ENCODE measurements at regions not wholly inside any gene's neighbourhood (a gene's known extent, or its start where the extent isn't known, plus 50 kb on each side); places are given as distances from the start of the nearest gene placed in this dataset.

- H3K27me3 ChIP-seq (ENCODE audit: control insufficient read depth, extremely low read depth, insufficient read depth, low read length), result no peaks in the 10 kb centered on the region
- H3K4me3 ChIP-seq (ENCODE audit: control insufficient read depth in 2 of 3, extremely low read depth in 1 of 3, insufficient read depth in 2 of 3, low read depth in 1 of 3, low read length in 3 of 3), result no peak overlapping the region
- TF ChIP-seq CTCF (optimal IDR thresholded peaks at IDR 0.05 in 1 of 3, IDR thresholded peaks at IDR 0.05 in 1 of 3, conservative IDR thresholded peaks at IDR 0.05 in 1 of 3; ENCODE audit: extremely low read depth in 1 of 3, insufficient read depth in 2 of 3, low read length in 3 of 3), result no peak
- no peak for TF ChIP-seq EZH2 (IDR thresholded peaks at IDR 0.05; ENCODE audit: low read length)
- no peaks in the 10 kb centered on the region for H3K4me1 ChIP-seq (ENCODE audit: control insufficient read depth, extremely low read depth, insufficient read depth, low read length)
- H3K4me2 ChIP-seq (ENCODE audit: control insufficient read depth, extremely low read depth, insufficient read depth, low read depth, low read length), result no peak overlapping the region
- FAIRE-seq (no peak), DNase-seq (ENCODE audit: low read depth, low spot score) (no peak)
- H3K9ac ChIP-seq (ENCODE audit: control insufficient read depth, extremely low read depth, insufficient read depth, low read length), result no peak overlapping the region
- dilution Hi-C loops (cut with MboI; ENCODE audit: extremely low pct_ligation_motif_present, low sequenced_read_pairs), result no loop called here
- no peaks in the 10 kb centered on the region for H4K20me1 ChIP-seq (ENCODE audit: control insufficient read depth, extremely low read depth, insufficient read depth, low read length)
- no peaks in the 10 kb centered on the region for H3K79me2 ChIP-seq (ENCODE audit: control insufficient read depth, insufficient read depth, low read length)
- H3K27ac ChIP-seq (ENCODE audit: control insufficient read depth, insufficient read depth, low read length), result no peak overlapping the region
- H3K36me3 ChIP-seq (ENCODE audit: control insufficient read depth in 2 of 2, extremely low read depth in 1 of 2, insufficient read depth in 2 of 2, low read length in 2 of 2), result no peaks in the 10 kb centered on the region
- H3K9me3 ChIP-seq (ENCODE audit: control insufficient read depth, low read depth, low read length), result no peaks in the 10 kb centered on the region
- no peak overlapping the region for H2AFZ ChIP-seq (ENCODE audit: control insufficient read depth, low read length)
- H3K9me1 ChIP-seq (ENCODE audit: control insufficient read depth, extremely low read depth, insufficient read depth, low read length), result no peaks in the 10 kb centered on the region
These were observed 208.6 kb upstream of the TMTC1 start for GRCh38 chr12:29992366-29992765.

DNA sequence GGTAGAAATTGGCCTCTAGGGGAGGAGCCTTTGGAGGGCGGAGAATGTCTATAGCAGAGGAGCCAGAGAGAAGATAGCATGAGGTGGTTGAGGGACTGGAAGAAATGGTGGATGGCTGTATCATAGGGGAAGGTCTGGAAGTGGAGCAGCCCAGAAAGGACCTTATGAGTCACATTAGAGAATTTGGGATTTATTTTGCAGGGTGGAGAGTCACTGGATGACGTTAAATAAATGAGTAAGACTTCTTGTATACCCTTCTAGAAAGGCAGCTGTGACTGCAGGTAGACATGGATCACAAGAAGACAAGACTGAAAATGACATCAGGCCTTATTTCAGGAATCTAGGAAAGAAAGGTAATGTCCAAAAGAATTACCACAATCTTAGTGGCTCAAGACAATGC lies 208.2 kb upstream of the TMTC1 start:
- Histone ChIP-seq H3K79me2 (ENCODE audit: control insufficient read depth, insufficient read depth, low read length) (no peaks in the 10 kb centered on the region), H3K27me3 (ENCODE audit: control insufficient read depth, extremely low read depth, insufficient read depth, low read length) (no peaks in the 10 kb centered on the region), H3K9ac (ENCODE audit: control insufficient read depth, extremely low read depth, insufficient read depth, low read length) (no peak overlapping the region), H3K4me2 (ENCODE audit: control insufficient read depth, extremely low read depth, insufficient read depth, low read depth, low read length) (no peak overlapping the region), H4K20me1 (ENCODE audit: control insufficient read depth, extremely low read depth, insufficient read depth, low read length) (no peaks in the 10 kb centered on the region), H3K4me3 (ENCODE audit: control insufficient read depth in 2 of 3, extremely low read depth in 1 of 3, insufficient read depth in 2 of 3, low read depth in 1 of 3, low read length in 3 of 3) (no peak overlapping the region), H3K27ac (ENCODE audit: control insufficient read depth, insufficient read depth, low read length) (no peak overlapping the region), H2AFZ (ENCODE audit: control insufficient read depth, low read length) (no peak overlapping the region), H3K9me1 (ENCODE audit: control insufficient read depth, extremely low read depth, insufficient read depth, low read length) (no peaks in the 10 kb centered on the region), H3K9me3 (ENCODE audit: control insufficient read depth, low read depth, low read length) (no peaks in the 10 kb centered on the region), H3K4me1 (ENCODE audit: control insufficient read depth, extremely low read depth, insufficient read depth, low read length) (no peaks in the 10 kb centered on the region), H3K36me3 (ENCODE audit: control insufficient read depth in 2 of 2, extremely low read depth in 1 of 2, insufficient read depth in 2 of 2, low read length in 2 of 2) (no peaks in the 10 kb centered on the region)
- TF ChIP-seq CTCF (optimal IDR thresholded peaks at IDR 0.05 in 1 of 3, IDR thresholded peaks at IDR 0.05 in 1 of 3, conservative IDR thresholded peaks at IDR 0.05 in 1 of 3; ENCODE audit: extremely low read depth in 1 of 3, insufficient read depth in 2 of 3, low read length in 3 of 3) (no peak), EZH2 (IDR thresholded peaks at IDR 0.05; ENCODE audit: low read length) (no peak)
- FAIRE-seq, result no peak
- dilution Hi-C loops (cut with MboI; ENCODE audit: extremely low pct_ligation_motif_present, low sequenced_read_pairs), result no loop called here
- DNase-seq (ENCODE audit: low read depth, low spot score), result no peak

Data from keratinocyte (primary cell).